Skeletal muscle satellite cell (primary cell): ENCODE measurements at regions not wholly inside any gene's neighbourhood (a gene's known extent, or its start where the extent isn't known, plus 50 kb on each side); places are given as distances from the start of the nearest gene placed in this dataset.

Source experiments
- H3K27me3 ChIP-seq: 2 replicates; pipeline ENCODE4 v1.7.0; 2013; ENCODE audit warnings: low read length; ENCODE audit not compliant: control insufficient read depth, insufficient read depth
- H3K36me3 ChIP-seq: 2 replicates; pipeline ENCODE4 v1.7.0; 2013; ENCODE audit warnings: mild to moderate bottlenecking, control low read depth, low read length; ENCODE audit not compliant: insufficient read depth
- H3K4me1 ChIP-seq: 2 replicates; pipeline ENCODE4 v1.7.0; 2013; ENCODE audit warnings: low read length; ENCODE audit not compliant: control insufficient read depth, insufficient read depth
- H3K4me2 ChIP-seq: 2 replicates; pipeline ENCODE4 v1.7.0; 2013; ENCODE audit warnings: mild to moderate bottlenecking, low read length
- H3K4me3 ChIP-seq: 2 replicates; pipeline ENCODE4 v1.7.0; 2013; ENCODE audit warnings: low read length
- H3K9ac ChIP-seq: 2 replicates; pipeline ENCODE4 v1.7.0; 2013; ENCODE audit warnings: mild to moderate bottlenecking, low read depth, low read length, moderate library complexity
- H3K9me3 ChIP-seq: replicated peaks from 2 replicates; pipeline ENCODE4 v1.7.0; 2013; ENCODE audit warnings: mild to moderate bottlenecking, control low read depth, low read length

DNA sequence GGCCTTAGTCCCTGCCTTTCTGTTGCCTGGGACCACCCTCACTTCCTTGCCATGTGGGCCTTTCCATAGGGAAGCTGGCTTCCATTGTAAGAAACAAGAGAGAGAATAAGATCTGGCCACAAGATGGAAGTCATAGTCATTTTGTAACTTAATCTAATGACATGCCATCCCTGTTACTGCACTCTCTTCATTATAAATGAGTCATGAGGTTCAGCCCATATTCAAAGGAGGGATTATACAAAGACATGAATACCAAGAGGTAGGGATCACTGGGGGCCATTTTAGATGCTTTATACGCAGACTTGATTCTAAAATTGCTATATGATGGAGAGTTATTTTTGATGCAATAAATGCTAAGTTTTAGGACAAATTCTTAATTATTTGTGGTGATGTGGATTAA, 75.2 kb upstream of the CELF2 start:
- no peaks in the 10 kb centered on the region for H3K36me3 ChIP-seq
- H3K4me3 ChIP-seq, result no peak overlapping the region
- H3K9me3 ChIP-seq, result no peaks in the 10 kb centered on the region
- H3K4me2 ChIP-seq, result no peak overlapping the region
- H3K4me1 ChIP-seq, result no peaks in the 10 kb centered on the region
- no peak overlapping the region for H3K9ac ChIP-seq
- H3K27me3 ChIP-seq, result peaks cover 3% of the 10 kb centered on the region

DNA sequence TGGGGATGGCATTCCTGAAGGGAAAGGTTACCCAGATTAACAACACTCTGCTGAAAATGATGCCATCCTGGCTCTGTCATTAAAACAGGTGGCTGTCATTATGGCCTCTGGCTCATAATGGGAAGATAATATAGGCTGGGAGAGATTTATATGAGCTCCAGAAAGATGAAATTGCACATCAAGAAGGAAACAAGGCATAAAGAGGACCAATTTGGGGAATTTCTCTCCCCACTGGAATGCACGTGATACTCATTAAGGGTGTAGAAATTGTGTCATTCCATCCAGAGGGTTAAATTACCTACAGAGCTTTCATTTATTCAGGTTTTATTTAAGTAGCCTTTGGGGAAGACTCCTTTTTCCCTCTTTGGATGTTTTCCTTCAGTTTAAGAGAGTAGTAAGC, 71.6 kb upstream of the CELF2 start:
- Histone ChIP-seq H3K4me1 (no peaks in the 10 kb centered on the region), H3K9me3 (no peaks in the 10 kb centered on the region)

DNA sequence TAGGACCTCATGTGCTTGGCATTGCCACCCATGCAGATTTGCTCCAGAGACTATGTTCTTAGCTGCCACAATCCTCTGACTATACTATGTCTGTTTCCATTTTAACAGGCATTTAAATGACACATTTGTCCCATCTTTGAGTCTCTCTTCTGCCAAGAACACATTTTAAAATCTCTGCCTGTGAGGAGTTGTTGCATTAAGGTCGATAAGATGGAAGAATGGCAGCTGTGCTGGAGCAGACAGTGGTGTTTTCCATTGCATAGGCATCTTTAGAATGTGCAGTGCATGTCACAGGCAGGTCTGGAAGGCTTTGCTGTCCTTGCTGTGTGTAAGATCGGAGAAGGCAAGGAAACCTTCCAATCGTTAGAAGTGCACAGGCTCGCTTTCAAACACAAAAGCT, 70.9 kb upstream of the CELF2 start:
- Histone ChIP-seq H3K9me3 (no peaks in the 10 kb centered on the region), H3K4me3 (no peak overlapping the region), H3K27me3 (peaks cover 3% of the 10 kb centered on the region), H3K4me1 (no peaks in the 10 kb centered on the region), H3K9ac (no peak overlapping the region), H3K4me2 (no peak overlapping the region), H3K36me3 (no peaks in the 10 kb centered on the region)

More for the DNA sequence above, 71.6 kb upstream of the CELF2 start:
- no peak overlapping the region for H3K4me3 ChIP-seq
- H3K27me3 ChIP-seq, result peaks cover 3% of the 10 kb centered on the region
- H3K9ac ChIP-seq, result no peak overlapping the region
- no peak overlapping the region for H3K4me2 ChIP-seq
- H3K36me3 ChIP-seq, result no peaks in the 10 kb centered on the region

DNA sequence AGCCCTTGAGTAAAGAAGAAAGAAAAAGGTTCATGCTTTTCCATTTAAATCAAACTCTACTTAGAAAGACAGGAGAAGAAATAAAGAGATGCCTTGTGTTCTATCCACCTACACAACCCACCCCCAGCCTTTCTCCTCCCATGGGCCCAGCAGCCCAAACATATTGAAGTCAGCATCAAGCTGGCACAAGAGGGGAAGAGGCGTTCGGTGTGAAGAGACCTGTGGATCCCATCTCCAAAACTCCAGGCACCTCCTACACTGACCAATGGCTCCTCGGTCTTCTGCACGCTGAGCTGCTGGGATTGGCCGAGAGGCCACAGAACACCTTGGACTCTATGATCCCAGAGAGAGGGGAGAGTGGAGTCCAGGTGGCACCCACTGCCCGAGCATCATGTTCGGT, 66.0 kb upstream of the CELF2 start:
- Histone ChIP-seq H3K9me3 (no peaks in the 10 kb centered on the region), H3K4me3 (no peak overlapping the region), H3K36me3 (no peaks in the 10 kb centered on the region), H3K4me2 (no peak overlapping the region), H3K4me1 (no peaks in the 10 kb centered on the region), H3K9ac (no peak overlapping the region), H3K27me3 (peaks cover 3% of the 10 kb centered on the region)

DNA sequence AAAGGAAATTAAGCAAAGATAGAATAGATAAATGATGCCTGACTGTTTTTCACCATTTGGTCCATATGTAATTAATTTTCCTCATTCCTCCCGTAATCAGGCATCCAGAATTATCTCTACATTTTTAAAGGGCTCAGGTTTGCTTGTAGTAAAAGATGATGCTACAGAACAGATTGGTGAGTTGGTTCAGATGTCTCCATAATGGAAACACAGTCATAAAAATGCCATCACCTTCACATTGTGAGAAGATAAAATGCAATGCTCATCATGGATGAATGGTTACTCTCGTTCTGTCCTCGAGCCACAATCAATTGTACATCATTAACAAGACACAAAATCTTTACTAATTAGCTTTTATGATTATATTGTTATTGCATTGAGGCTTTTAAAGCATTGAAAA, 64.9 kb upstream of the CELF2 start:
- H3K27me3 ChIP-seq, result no peaks in the 10 kb centered on the region
- no peaks in the 10 kb centered on the region for H3K4me1 ChIP-seq
- H3K36me3 ChIP-seq, result no peaks in the 10 kb centered on the region
- no peak overlapping the region for H3K9ac ChIP-seq
- H3K9me3 ChIP-seq, result no peaks in the 10 kb centered on the region
- no peak overlapping the region for H3K4me3 ChIP-seq
- no peak overlapping the region for H3K4me2 ChIP-seq

DNA sequence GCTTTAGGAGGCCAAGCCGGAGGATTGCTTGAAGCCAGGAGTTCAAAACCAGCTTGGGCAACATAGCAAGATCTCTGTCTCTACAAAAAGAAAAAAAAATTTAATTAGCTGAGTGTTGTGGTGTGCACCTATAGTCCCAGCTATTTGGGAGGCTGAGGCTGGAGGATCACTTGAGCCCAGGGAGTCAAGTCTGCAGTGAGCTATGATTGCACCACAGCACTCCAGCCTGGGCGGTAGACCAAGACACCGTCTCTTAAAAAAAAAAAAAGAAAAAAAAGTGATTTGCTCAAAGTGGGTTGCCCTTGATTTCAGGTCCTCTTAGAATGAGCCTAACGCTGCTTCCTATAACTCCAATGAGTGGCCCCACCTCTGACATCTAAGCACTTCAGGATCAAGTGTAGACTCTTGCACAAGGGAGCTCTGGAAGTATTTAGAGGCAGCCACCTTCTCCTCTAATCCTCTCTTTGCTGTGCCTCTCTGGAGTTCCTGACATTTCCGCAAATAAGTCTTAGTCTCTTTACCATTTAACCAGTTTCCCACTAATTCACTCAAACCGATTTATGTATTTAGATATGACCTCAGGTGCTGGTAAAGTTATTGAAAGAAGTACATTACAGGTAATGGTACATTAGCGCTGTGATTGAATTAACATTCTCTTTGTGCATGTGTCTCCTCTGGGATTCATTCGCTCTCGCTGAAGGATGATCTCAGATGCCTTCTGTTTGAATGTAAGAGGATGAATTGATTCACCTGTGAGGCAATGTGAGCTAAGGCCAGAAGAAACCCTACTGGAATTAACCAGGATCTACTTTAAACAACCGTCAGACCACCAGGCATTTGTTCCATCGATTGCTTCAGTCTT, 60.8 kb upstream of the CELF2 start:
- Histone ChIP-seq H3K4me1 (no peaks in the 10 kb centered on the region), H3K9ac (no peak overlapping the region), H3K9me3 (no peaks in the 10 kb centered on the region), H3K27me3 (no peaks in the 10 kb centered on the region), H3K4me2 (no peak overlapping the region), H3K36me3 (no peaks in the 10 kb centered on the region), H3K4me3 (no peak overlapping the region)

DNA sequence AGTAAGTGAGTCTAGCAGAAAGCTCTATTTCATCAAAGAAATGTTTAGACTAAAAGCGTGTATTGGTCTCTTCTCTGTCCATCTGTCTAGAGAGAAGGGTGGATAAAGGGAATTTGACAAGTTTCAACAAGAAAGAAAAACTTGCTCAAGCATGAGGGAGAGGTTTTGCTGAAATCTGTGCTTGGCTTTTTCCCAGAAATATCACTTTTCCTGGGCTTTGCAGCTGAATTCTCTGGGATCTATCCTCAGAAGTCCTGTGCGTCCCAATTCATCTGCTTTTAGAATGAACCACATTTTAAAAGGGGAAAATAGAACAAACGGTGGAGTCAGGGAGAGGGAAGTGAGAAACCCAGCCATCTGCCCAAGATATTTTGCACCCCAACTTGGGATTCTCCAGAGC, 59.6 kb upstream of the CELF2 start:
- Histone ChIP-seq H3K36me3 (no peaks in the 10 kb centered on the region), H3K9ac (no peak overlapping the region), H3K4me3 (no peak overlapping the region), H3K4me2 (no peak overlapping the region), H3K4me1 (no peaks in the 10 kb centered on the region), H3K9me3 (no peaks in the 10 kb centered on the region), H3K27me3 (no peaks in the 10 kb centered on the region)

DNA sequence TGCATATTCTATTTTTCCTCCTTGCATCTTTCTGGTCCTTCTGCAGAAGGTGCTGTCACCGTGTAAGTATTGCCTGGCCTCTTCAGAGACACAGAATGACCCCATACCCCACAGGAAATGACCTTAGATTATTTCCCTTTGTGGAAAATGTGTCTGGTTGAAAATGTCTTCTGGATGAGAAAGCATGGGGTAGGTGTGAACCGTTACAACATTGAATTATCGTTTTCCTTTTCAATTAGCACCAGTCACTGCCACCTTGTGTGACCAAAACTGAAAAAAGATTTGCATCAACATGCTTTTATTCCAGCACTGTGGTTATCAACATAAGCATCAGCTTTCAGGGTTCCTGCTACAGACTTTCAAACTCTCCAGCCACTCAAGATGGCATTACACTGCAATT, 58.0 kb upstream of the CELF2 start:
- Histone ChIP-seq H3K4me2 (no peak overlapping the region), H3K9me3 (no peaks in the 10 kb centered on the region), H3K27me3 (no peaks in the 10 kb centered on the region), H3K4me3 (no peak overlapping the region), H3K9ac (no peak overlapping the region), H3K4me1 (no peaks in the 10 kb centered on the region), H3K36me3 (no peaks in the 10 kb centered on the region)

DNA sequence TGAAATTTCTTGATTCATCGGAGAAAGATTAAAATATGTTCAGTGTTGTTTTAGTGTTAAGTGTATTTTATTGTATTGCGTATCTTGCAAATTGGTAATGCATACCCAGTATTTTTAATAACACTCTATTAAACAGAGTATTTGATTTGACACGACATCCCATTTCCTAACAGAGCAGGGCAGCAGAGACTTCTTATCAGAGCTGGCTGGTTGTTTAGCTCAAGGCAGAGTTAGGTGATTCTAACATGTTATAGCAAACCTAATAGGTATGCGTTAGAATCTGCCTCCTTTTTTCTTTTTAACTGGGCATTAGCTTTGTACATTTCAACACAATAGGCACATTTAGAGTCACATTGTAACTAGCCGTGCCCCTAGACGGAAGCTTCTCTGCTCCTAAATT, 57.1 kb upstream of the CELF2 start:
- no peaks in the 10 kb centered on the region for H3K27me3 ChIP-seq
- H3K9ac ChIP-seq, result no peak overlapping the region
- no peaks in the 10 kb centered on the region for H3K36me3 ChIP-seq
- no peaks in the 10 kb centered on the region for H3K4me1 ChIP-seq
- H3K4me3 ChIP-seq, result no peak overlapping the region
- no peak overlapping the region for H3K4me2 ChIP-seq
- no peaks in the 10 kb centered on the region for H3K9me3 ChIP-seq

DNA sequence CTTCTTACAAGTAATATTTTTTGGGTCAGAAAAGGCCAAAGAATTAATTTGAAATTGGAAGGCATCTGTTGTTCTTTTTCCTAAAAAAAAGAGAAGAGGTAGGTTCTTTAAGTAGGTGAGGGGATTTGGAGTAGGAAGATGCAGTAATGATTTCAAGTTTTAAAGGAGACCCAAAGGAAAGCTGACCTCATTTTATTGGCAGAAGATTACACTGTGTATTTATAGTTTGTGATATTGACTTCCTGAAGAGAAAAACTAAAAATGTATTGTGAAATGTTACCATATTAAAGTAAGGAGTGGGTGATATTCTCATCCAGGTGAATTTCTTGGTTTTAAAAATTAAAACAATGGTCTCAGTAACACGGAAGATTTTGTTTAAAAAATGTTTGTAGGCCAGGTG, 56.6 kb upstream of the CELF2 start:
- Histone ChIP-seq H3K9me3 (no peaks in the 10 kb centered on the region), H3K9ac (no peak overlapping the region), H3K27me3 (no peaks in the 10 kb centered on the region), H3K4me1 (no peaks in the 10 kb centered on the region), H3K36me3 (no peaks in the 10 kb centered on the region), H3K4me3 (no peak overlapping the region), H3K4me2 (no peak overlapping the region)

DNA sequence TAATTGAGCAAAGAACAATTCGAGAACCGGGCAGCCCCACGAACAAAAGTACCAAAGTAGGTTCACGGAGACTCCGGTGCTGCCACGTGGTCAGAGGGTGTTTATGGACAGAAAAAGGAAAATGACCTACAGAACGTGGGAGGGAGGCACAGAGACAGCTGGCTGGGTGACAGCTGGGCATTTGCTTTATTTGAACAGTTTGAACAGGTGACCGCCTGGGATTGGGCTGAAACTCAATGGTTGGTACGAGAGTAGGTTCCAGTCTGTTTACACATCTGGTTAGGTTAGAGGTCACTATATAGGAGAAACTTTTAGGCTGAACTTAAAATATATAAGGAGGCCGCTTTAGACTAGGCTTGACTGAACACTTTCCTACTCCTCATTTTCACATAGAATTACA, 50.6 kb upstream of the CELF2 start:
- Histone ChIP-seq H3K9me3 (no peaks in the 10 kb centered on the region), H3K36me3 (no peaks in the 10 kb centered on the region), H3K9ac (no peak overlapping the region), H3K4me1 (no peaks in the 10 kb centered on the region), H3K4me3 (no peak overlapping the region), H3K4me2 (no peak overlapping the region), H3K27me3 (no peaks in the 10 kb centered on the region)

DNA sequence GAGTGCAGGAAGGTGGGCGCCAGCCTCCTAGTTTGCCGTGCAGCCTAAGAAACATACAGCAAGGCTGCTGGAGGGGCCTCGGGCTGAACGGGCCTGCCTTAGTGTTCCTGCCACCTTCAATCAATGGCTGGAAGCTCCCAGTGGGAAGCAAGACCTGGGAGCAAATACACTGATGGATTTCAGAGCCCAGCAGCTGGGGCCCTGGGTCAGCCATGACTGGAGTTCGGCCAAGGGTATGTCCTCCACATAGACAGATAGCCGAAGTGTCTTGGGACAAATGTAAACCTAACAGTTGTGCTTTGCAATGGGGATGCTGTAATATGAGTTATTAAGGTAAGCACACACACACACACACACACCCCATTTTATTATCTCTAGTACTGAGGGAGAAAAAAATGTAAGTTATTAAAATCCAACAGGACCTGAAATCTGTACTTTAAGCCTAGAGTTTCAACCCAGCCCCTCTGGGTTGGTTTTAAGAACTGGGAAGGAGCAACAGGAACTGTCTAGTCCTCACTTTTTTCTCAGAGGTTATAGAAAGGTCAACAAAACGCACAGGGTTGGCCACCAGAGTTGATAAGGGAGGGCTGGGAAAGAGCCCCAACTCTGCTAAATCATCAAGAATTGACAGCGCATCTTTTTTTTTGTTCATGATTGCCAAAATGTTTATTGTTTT, 50.0 kb upstream of the CELF2 start:
- no peaks in the 10 kb centered on the region for H3K9me3 ChIP-seq
- no peaks in the 10 kb centered on the region for H3K4me1 ChIP-seq
- H3K4me2 ChIP-seq, result no peak overlapping the region
- no peaks in the 10 kb centered on the region for H3K27me3 ChIP-seq
- H3K4me3 ChIP-seq, result no peak overlapping the region
- H3K36me3 ChIP-seq, result no peaks in the 10 kb centered on the region
- no peak overlapping the region for H3K9ac ChIP-seq
